ENCODE measurements at regions not wholly inside any gene's neighbourhood (a gene's known extent, or its start where the extent isn't known, plus 50 kb on each side); places are given as distances from the start of the nearest gene placed in this dataset.

- TF ChIP-seq EZH2 (IDR thresholded peaks at IDR 0.05; ENCODE audit: low read depth, unreplicated experiment) (no peak), CTCF (conservative IDR thresholded peaks at IDR 0.05; ENCODE audit: low read depth in 2 of 2) (no peak), STAT1 (IDR thresholded peaks at IDR 0.05; ENCODE audit: unreplicated experiment) (no peak), EZH2phosphoT487 (IDR thresholded peaks at IDR 0.05; ENCODE audit: unreplicated experiment) (no peak), REST (IDR thresholded peaks at IDR 0.05; ENCODE audit: unreplicated experiment) (no peak), POLR2AphosphoS5 (IDR thresholded peaks at IDR 0.05; ENCODE audit: low read depth) (no peak), ZNF462 (CRISPR knock-in tag; IDR thresholded peaks at IDR 0.05) (no peak), CREB1 (CRISPR knock-in tag; IDR thresholded peaks at IDR 0.05; ENCODE audit: low read depth) (no peak), JUNB (IDR thresholded peaks at IDR 0.05; ENCODE audit: unreplicated experiment) (no peak)
Measured at GRCh38 chr15:66936861-66937582, 128.4 kb upstream of the SMAD3 start.

Data from GM23338 (cell line).